ENCODE measurements at regions not wholly inside any gene's neighbourhood (a gene's known extent, or its start where the extent isn't known, plus 50 kb on each side); places are given as distances from the start of the nearest gene placed in this dataset.

GRCh38 chr4:101655857-101656256 lies 134.7 kb upstream of the BANK1 start:
- intact Hi-C loops (cut with DNase I), result no loop called here
- Histone ChIP-seq H3K4me3 (no peak overlapping the region), H3K4me1 (replicated peaks in 1 of 2) (no peaks in the 10 kb centered on the region), H3K9me3 (replicated peaks in 1 of 3) (no peaks in the 10 kb centered on the region), H3K27me3 (no peaks in the 10 kb centered on the region), H3K27ac (no peak overlapping the region), H3K36me3 (replicated peaks in 1 of 2) (no peaks in the 10 kb centered on the region)
- WGBS, 4 donors, result 59 to 84% (median 83%) methylated on average over 1 of the region's 1 CpG
- no peak for DNase-seq
- TF ChIP-seq POLR2A (IDR thresholded peaks at IDR 0.05) (no peak), CTCF (IDR thresholded peaks at IDR 0.05) (no peak)

DNA sequence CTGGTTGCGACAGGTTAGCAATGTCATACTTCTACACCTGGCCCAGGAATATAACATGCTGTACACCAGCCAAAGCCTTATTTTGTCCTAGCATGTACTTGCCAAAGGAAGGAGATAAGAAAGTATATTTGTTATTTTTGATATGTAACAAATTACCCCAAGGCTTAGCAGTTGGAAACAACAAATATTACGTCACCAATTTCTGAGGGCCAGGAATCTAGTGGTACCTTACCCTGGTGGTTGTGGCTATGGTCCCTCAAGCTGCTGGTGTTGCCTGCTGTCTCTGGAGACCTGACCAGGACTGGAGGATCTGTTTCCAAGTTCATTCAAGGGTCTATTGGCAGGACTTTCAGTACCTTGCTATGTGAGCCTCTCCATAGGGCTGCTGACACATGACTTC lies 135.5 kb upstream of the BANK1 start:
- Histone ChIP-seq H3K4me1 (replicated peaks in 1 of 2) (no peaks in the 10 kb centered on the region), H3K4me3 (no peak overlapping the region), H3K27me3 (no peaks in the 10 kb centered on the region), H3K36me3 (replicated peaks in 1 of 2) (no peaks in the 10 kb centered on the region), H3K27ac (no peak overlapping the region), H3K9me3 (replicated peaks in 1 of 3) (no peaks in the 10 kb centered on the region)
- TF ChIP-seq POLR2A (IDR thresholded peaks at IDR 0.05) (no peak), CTCF (IDR thresholded peaks at IDR 0.05) (no peak)
- no peak for DNase-seq
- intact Hi-C loops (cut with DNase I), result no loop called here
- 89 to 94% (median 93%) methylated on average over 2 of the region's 2 CpGs for WGBS, 4 donors

DNA sequence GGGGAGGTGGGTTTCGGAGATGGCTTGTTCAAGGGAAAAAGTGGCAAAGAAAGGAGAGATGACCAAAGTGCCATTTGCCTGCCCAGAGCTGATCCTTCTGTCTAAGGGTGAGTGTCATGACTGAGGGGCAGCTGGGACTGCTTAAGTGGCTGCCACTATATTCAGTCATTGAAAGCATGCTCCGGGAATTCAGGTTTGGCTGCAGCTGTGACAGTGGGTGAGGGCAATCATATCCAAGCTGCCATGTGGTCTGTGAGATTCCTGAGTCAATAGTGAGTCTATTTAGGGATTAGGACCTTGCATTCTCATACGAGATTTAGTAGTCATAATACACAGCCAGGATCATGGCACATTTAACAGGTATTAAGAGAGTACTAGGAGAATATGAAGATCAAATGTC lies 138.8 kb upstream of the BANK1 start:
- DNase-seq, result no peak
- H3K27me3 ChIP-seq, result no peaks in the 10 kb centered on the region
- H3K4me3 ChIP-seq, result no peak overlapping the region
- WGBS, 4 donors, result 71 to 86% (median 81%) methylated on average over 3 of the region's 3 CpGs
- no peaks in the 10 kb centered on the region for H3K36me3 ChIP-seq (replicated peaks in 1 of 2)
- intact Hi-C loops (cut with DNase I), result no loop called here
- H3K27ac ChIP-seq, result no peak overlapping the region
- no peaks in the 10 kb centered on the region for H3K4me1 ChIP-seq (replicated peaks in 1 of 2)
- no peaks in the 10 kb centered on the region for H3K9me3 ChIP-seq (replicated peaks in 1 of 3)
- TF ChIP-seq POLR2A (IDR thresholded peaks at IDR 0.05), result no peak
- TF ChIP-seq CTCF (IDR thresholded peaks at IDR 0.05), result no peak

DNA sequence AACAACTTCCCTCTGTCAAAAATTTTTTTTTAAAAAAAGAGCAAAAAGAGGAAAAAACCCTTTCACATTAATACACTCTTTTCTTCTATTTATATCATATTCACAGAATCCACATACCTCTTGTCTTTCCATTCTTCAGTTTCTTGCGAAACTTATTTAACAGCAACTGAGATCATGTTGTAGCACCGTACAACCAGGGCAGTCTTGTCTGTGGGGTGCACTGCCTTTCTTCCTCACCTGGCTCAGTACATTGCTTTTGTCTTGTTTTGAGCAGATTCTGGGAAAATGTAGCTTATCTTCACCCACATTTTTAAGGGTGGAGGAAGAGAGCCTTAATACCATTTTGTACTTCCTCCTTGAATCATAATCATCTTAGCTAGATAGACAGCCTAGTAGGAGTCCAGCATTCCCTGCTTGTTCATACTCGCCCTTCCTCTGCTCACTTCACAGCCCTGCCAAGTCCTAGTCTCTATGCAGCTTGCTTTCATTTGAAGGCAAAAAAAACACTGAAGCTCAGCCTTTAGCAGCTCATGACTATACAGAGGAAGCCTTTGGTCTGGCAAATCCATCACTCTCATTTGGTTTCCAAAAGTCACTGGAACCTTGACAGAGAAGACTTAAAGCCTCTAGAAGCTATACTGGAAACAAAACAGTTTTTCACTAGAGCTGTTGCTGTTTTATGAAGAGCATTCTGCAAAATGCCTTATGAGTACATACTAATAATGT lies 140.6 kb upstream of the BANK1 start:
- no peaks in the 10 kb centered on the region for H3K27me3 ChIP-seq
- no peak for DNase-seq
- no peak overlapping the region for H3K4me3 ChIP-seq
- WGBS, 4 donors, result 74 to 84% (median 77%) methylated on average over 3 of the region's 3 CpGs
- H3K4me1 ChIP-seq (replicated peaks in 1 of 2), result no peaks in the 10 kb centered on the region
- intact Hi-C loops (cut with DNase I), result no loop called here
- TF ChIP-seq CTCF (IDR thresholded peaks at IDR 0.05), result no peak
- no peak for TF ChIP-seq POLR2A (IDR thresholded peaks at IDR 0.05)
- H3K9me3 ChIP-seq (replicated peaks in 1 of 3), result no peaks in the 10 kb centered on the region
- no peak overlapping the region for H3K27ac ChIP-seq
- no peaks in the 10 kb centered on the region for H3K36me3 ChIP-seq (replicated peaks in 1 of 2)

All from adrenal gland (tissue), 9 donors.